ENCODE measurements at regions not wholly inside any gene's neighbourhood (a gene's known extent, or its start where the extent isn't known, plus 50 kb on each side); places are given as distances from the start of the nearest gene placed in this dataset.

GRCh38 chr12:91377436-91377835 lies 194.8 kb upstream of the DCN start:
- H3K27ac Mint-ChIP-seq = no peak overlapping the region
- H3K36me3 Mint-ChIP-seq = no peaks in the 10 kb centered on the region

GRCh38 chr12:91373086-91373485 lies 190.5 kb upstream of the DCN start:
- no peaks in the 10 kb centered on the region for H3K9me3 Mint-ChIP-seq
- H3K27me3 Mint-ChIP-seq = peaks cover 3% of the 10 kb centered on the region
- H3K36me3 Mint-ChIP-seq = no peaks in the 10 kb centered on the region
- ATAC-seq (ENCODE audit: low read depth) (no peak), DNase-seq (ENCODE audit: low spot score in 2 of 2) (no peak)
- no peak overlapping the region for H3K4me3 Mint-ChIP-seq
- H3K27ac Mint-ChIP-seq = no peak overlapping the region
- peaks cover 8% of the 10 kb centered on the region for H3K4me1 Mint-ChIP-seq

More at GRCh38 chr12:91377436-91377835, 194.8 kb upstream of the DCN start:
- Mint-ChIP-seq H3K9me3 (no peaks in the 10 kb centered on the region), H3K27me3 (peaks cover 4% of the 10 kb centered on the region), H3K4me1 (peaks cover 4% of the 10 kb centered on the region), H3K4me3 (no peak overlapping the region)
- ATAC-seq (ENCODE audit: low read depth) (no peak), DNase-seq (ENCODE audit: low spot score in 2 of 2) (no peak)

GRCh38 chr12:91370086-91370868 lies 187.7 kb upstream of the DCN start:
- no peak for ATAC-seq (ENCODE audit: low read depth)
- Mint-ChIP-seq H3K4me3 (no peak overlapping the region), H3K9me3 (no peaks in the 10 kb centered on the region)

GRCh38 chr12:91368613-91369012 lies 186.0 kb upstream of the DCN start:
- no peak overlapping the region for H3K27ac Mint-ChIP-seq
- H3K4me1 Mint-ChIP-seq = peaks cover 13% of the 10 kb centered on the region
- no peaks in the 10 kb centered on the region for H3K36me3 Mint-ChIP-seq
- H3K27me3 Mint-ChIP-seq = peaks cover 3% of the 10 kb centered on the region
- DNase-seq (ENCODE audit: low spot score in 2 of 2) = no peak
- no peak overlapping the region for H3K4me3 Mint-ChIP-seq
- ATAC-seq (ENCODE audit: low read depth) = no peak
- no peaks in the 10 kb centered on the region for H3K9me3 Mint-ChIP-seq

More at GRCh38 chr12:91370086-91370868, 187.7 kb upstream of the DCN start:
- no peak for DNase-seq (ENCODE audit: low spot score in 2 of 2)
- peaks cover 3% of the 10 kb centered on the region for H3K27me3 Mint-ChIP-seq
- H3K27ac Mint-ChIP-seq = no peak overlapping the region
- no peaks in the 10 kb centered on the region for H3K36me3 Mint-ChIP-seq
- peaks cover 8% of the 10 kb centered on the region for H3K4me1 Mint-ChIP-seq

GRCh38 chr12:91367234-91367849 lies 184.7 kb upstream of the DCN start:
- Mint-ChIP-seq H3K27me3 (peaks cover 3% of the 10 kb centered on the region), H3K27ac (no peak overlapping the region), H3K9me3 (no peaks in the 10 kb centered on the region), H3K4me3 (no peak overlapping the region), H3K4me1 (peaks cover 13% of the 10 kb centered on the region), H3K36me3 (no peaks in the 10 kb centered on the region)
- no peak for ATAC-seq (ENCODE audit: low read depth)
- DNase-seq (ENCODE audit: low spot score in 2 of 2) = no peak

- H3K4me1 Mint-ChIP-seq = peaks cover 5% of the 10 kb centered on the region
- H3K27ac Mint-ChIP-seq = no peak overlapping the region
- H3K27me3 Mint-ChIP-seq = peaks cover under 1% of the 10 kb centered on the region
- H3K9me3 Mint-ChIP-seq = no peaks in the 10 kb centered on the region
- no peak for DNase-seq (ENCODE audit: low spot score in 2 of 2)
- no peak overlapping the region for H3K4me3 Mint-ChIP-seq
- no peak for ATAC-seq (ENCODE audit: low read depth)
- H3K36me3 Mint-ChIP-seq = no peaks in the 10 kb centered on the region
Measured at GRCh38 chr12:91364471-91365184, 182.0 kb upstream of the DCN start.

GRCh38 chr12:91361864-91362263 lies 179.2 kb upstream of the DCN start:
- ATAC-seq (ENCODE audit: low read depth) (peak; percentile 51), DNase-seq (ENCODE audit: low spot score in 2 of 2) (peak in 1 of 2 donors; percentile 14)
- Mint-ChIP-seq H3K9me3 (no peaks in the 10 kb centered on the region), H3K27me3 (peaks cover 2% of the 10 kb centered on the region), H3K27ac (no peak overlapping the region), H3K4me3 (no peak overlapping the region), H3K36me3 (no peaks in the 10 kb centered on the region), H3K4me1 (peaks cover 5% of the 10 kb centered on the region)

GRCh38 chr12:91357381-91357780 lies 174.8 kb upstream of the DCN start:
- no peaks in the 10 kb centered on the region for H3K9me3 Mint-ChIP-seq
- peaks cover 7% of the 10 kb centered on the region for H3K27me3 Mint-ChIP-seq
- H3K27ac Mint-ChIP-seq = no peak overlapping the region
- no peaks in the 10 kb centered on the region for H3K36me3 Mint-ChIP-seq
- DNase-seq (ENCODE audit: low spot score in 2 of 2) (no peak), ATAC-seq (ENCODE audit: low read depth) (no peak)
- no peaks in the 10 kb centered on the region for H3K4me1 Mint-ChIP-seq
- H3K4me3 Mint-ChIP-seq = no peak overlapping the region

GRCh38 chr12:91356405-91356804 lies 173.8 kb upstream of the DCN start:
- no peaks in the 10 kb centered on the region for H3K36me3 Mint-ChIP-seq
- H3K27me3 Mint-ChIP-seq = peaks cover 9% of the 10 kb centered on the region
- H3K27ac Mint-ChIP-seq = no peak overlapping the region
- no peak for ATAC-seq (ENCODE audit: low read depth)
- peaks cover 3% of the 10 kb centered on the region for H3K9me3 Mint-ChIP-seq
- H3K4me3 Mint-ChIP-seq = no peak overlapping the region
- no peaks in the 10 kb centered on the region for H3K4me1 Mint-ChIP-seq
- DNase-seq (ENCODE audit: low spot score in 2 of 2) = no peak

- no peak overlapping the region for H3K4me3 Mint-ChIP-seq
- H3K9me3 Mint-ChIP-seq = peaks cover 3% of the 10 kb centered on the region
- no peak for DNase-seq (ENCODE audit: low spot score in 2 of 2)
- H3K27ac Mint-ChIP-seq = no peak overlapping the region
- ATAC-seq (ENCODE audit: low read depth) = peak; percentile 82
- H3K4me1 Mint-ChIP-seq = no peaks in the 10 kb centered on the region
- peaks cover 9% of the 10 kb centered on the region for H3K27me3 Mint-ChIP-seq
- no peaks in the 10 kb centered on the region for H3K36me3 Mint-ChIP-seq
Measured at GRCh38 chr12:91355150-91356006, 172.8 kb upstream of the DCN start.

- Mint-ChIP-seq H3K36me3 (no peaks in the 10 kb centered on the region), H3K27ac (no peak overlapping the region), H3K9me3 (peaks cover 3% of the 10 kb centered on the region), H3K27me3 (peaks cover 11% of the 10 kb centered on the region), H3K4me1 (no peaks in the 10 kb centered on the region), H3K4me3 (no peak overlapping the region)
- ATAC-seq (ENCODE audit: low read depth) (no peak), DNase-seq (ENCODE audit: low spot score in 2 of 2) (no peak)
Measured at GRCh38 chr12:91353266-91353665, 170.6 kb upstream of the DCN start.

GRCh38 chr12:91349476-91349875 lies 166.9 kb upstream of the DCN start:
- peaks cover 3% of the 10 kb centered on the region for H3K9me3 Mint-ChIP-seq
- H3K4me1 Mint-ChIP-seq = no peaks in the 10 kb centered on the region
- no peak overlapping the region for H3K27ac Mint-ChIP-seq
- H3K4me3 Mint-ChIP-seq = no peak overlapping the region
- DNase-seq (ENCODE audit: low spot score in 2 of 2) (no peak), ATAC-seq (ENCODE audit: low read depth) (no peak)
- H3K36me3 Mint-ChIP-seq = no peaks in the 10 kb centered on the region
- H3K27me3 Mint-ChIP-seq = peaks cover 6% of the 10 kb centered on the region

GRCh38 chr12:91347481-91348214 lies 165.0 kb upstream of the DCN start:
- H3K27me3 Mint-ChIP-seq = peaks cover 8% of the 10 kb centered on the region
- no peaks in the 10 kb centered on the region for H3K36me3 Mint-ChIP-seq
- ATAC-seq (ENCODE audit: low read depth) = no peak
- no peak overlapping the region for H3K27ac Mint-ChIP-seq
- no peak for DNase-seq (ENCODE audit: low spot score in 2 of 2)
- no peak overlapping the region for H3K4me3 Mint-ChIP-seq
- peaks cover 3% of the 10 kb centered on the region for H3K9me3 Mint-ChIP-seq
- H3K4me1 Mint-ChIP-seq = no peaks in the 10 kb centered on the region
